ENCODE measurements at regions not wholly inside any gene's neighbourhood (a gene's known extent, or its start where the extent isn't known, plus 50 kb on each side); places are given as distances from the start of the nearest gene placed in this dataset.

GRCh38 chr5:4252385-4252784, 656.8 kb downstream of the IRX1 start:
- TF ChIP-seq POLR2AphosphoS5 (IDR thresholded peaks at IDR 0.05; ENCODE audit: low read depth, low read length) (no peak), REST (IDR thresholded peaks at IDR 0.05; ENCODE audit: insufficient read depth in 1 of 2, low read depth in 2 of 2, low read length in 2 of 2) (no peak)

Data from PFSK-1 (cell line).